ENCODE measurements at regions not wholly inside any gene's neighbourhood (a gene's known extent, or its start where the extent isn't known, plus 50 kb on each side); places are given as distances from the start of the nearest gene placed in this dataset.

- Histone ChIP-seq H3K27ac (no peak overlapping the region), H3K36me3 (no peaks in the 10 kb centered on the region), H3K4me3 (no peak overlapping the region), H3K9me3 (ENCODE audit: low read depth) (no peaks in the 10 kb centered on the region), H3K4me1 (ENCODE audit: low read depth) (peaks cover 9% of the 10 kb centered on the region), H3K27me3 (no peaks in the 10 kb centered on the region)
- DNase-seq (ENCODE audit: low read depth in 1 of 2, low spot score in 1 of 2), result no peak
- no peak for TF ChIP-seq CTCF (IDR thresholded peaks at IDR 0.05; ENCODE audit: low read depth, low read length)
These were observed 439.8 kb downstream of the RNF144A start for GRCh38 chr2:7356909-7357584.

DNA sequence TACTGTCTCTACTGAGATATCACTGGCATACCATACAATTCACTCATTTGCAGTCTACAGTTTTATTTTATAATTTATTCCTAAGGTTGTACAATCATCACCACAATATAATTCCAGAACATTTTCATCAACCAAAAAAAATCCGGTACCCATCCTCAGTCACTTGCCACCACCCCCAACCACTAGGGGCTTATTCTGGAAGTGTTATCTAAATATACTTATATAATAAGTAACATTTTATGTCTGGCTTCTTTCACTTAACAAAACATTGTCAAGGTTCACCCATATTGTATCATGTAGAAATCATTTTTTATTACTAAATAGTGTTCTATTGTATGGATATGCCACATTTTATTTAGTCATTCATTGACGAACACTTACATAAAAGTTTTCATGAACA is 440.8 kb downstream of the RNF144A start:
- Histone ChIP-seq H3K27me3 (no peaks in the 10 kb centered on the region), H3K4me3 (no peak overlapping the region), H3K9me3 (ENCODE audit: low read depth) (no peaks in the 10 kb centered on the region), H3K27ac (no peak overlapping the region), H3K4me1 (ENCODE audit: low read depth) (peaks cover 9% of the 10 kb centered on the region), H3K36me3 (no peaks in the 10 kb centered on the region)
- no peak for TF ChIP-seq CTCF (IDR thresholded peaks at IDR 0.05; ENCODE audit: low read depth, low read length)
- DNase-seq (ENCODE audit: low read depth in 1 of 2, low spot score in 1 of 2), result no peak

GRCh38 chr2:7358865-7359447 is 441.7 kb downstream of the RNF144A start:
- Histone ChIP-seq H3K27me3 (no peaks in the 10 kb centered on the region), H3K9me3 (ENCODE audit: low read depth) (no peaks in the 10 kb centered on the region), H3K4me3 (no peak overlapping the region), H3K36me3 (no peaks in the 10 kb centered on the region), H3K27ac (no peak overlapping the region), H3K4me1 (ENCODE audit: low read depth) (peaks cover 9% of the 10 kb centered on the region)
- no peak for TF ChIP-seq CTCF (IDR thresholded peaks at IDR 0.05; ENCODE audit: low read depth, low read length)
- peak in 1 of 2 donors; percentile 32 for DNase-seq (ENCODE audit: low read depth in 1 of 2, low spot score in 1 of 2)

- Histone ChIP-seq H3K4me1 (ENCODE audit: low read depth) (peaks cover 8% of the 10 kb centered on the region), H3K27ac (no peak overlapping the region), H3K36me3 (no peaks in the 10 kb centered on the region), H3K9me3 (ENCODE audit: low read depth) (no peaks in the 10 kb centered on the region), H3K27me3 (no peaks in the 10 kb centered on the region), H3K4me3 (no peak overlapping the region)
- no peak for DNase-seq (ENCODE audit: low read depth in 1 of 2, low spot score in 1 of 2)
- TF ChIP-seq CTCF (IDR thresholded peaks at IDR 0.05; ENCODE audit: low read depth, low read length), result no peak
These were observed 446.7 kb downstream of the RNF144A start for GRCh38 chr2:7363906-7364305.

DNA sequence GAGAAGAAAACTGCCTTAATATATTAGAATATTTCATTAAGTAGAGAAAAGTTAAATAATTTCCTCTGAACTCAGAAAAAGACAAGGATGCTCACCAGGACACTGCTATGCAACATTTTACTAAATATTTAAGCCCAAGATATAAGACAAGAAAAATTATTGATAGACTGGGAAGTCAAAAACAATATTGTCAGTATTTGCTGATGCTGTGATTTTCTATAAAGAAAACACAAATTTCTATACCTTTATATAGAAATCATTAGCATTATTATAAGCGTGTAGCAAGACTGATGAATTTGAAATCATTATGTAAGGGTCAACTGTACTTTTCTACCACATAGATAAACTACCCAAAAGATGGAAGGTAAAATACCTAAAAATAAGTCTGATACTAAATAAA is 451.0 kb downstream of the RNF144A start:
- no peaks in the 10 kb centered on the region for H3K36me3 ChIP-seq
- peaks cover 5% of the 10 kb centered on the region for H3K4me1 ChIP-seq (ENCODE audit: low read depth)
- no peaks in the 10 kb centered on the region for H3K9me3 ChIP-seq (ENCODE audit: low read depth)
- no peaks in the 10 kb centered on the region for H3K27me3 ChIP-seq
- TF ChIP-seq CTCF (IDR thresholded peaks at IDR 0.05; ENCODE audit: low read depth, low read length), result no peak
- H3K27ac ChIP-seq, result no peak overlapping the region
- no peak overlapping the region for H3K4me3 ChIP-seq
- DNase-seq (ENCODE audit: low read depth in 1 of 2, low spot score in 1 of 2), result no peak
